ENCODE measurements at regions not wholly inside any gene's neighbourhood (a gene's known extent, or its start where the extent isn't known, plus 50 kb on each side); places are given as distances from the start of the nearest gene placed in this dataset.
"Not testable (repeated sequence)": the region's sequence is repeated elsewhere in the genome, so short reads cannot be mapped to it uniquely, and the experiment has no call there.

DNA sequence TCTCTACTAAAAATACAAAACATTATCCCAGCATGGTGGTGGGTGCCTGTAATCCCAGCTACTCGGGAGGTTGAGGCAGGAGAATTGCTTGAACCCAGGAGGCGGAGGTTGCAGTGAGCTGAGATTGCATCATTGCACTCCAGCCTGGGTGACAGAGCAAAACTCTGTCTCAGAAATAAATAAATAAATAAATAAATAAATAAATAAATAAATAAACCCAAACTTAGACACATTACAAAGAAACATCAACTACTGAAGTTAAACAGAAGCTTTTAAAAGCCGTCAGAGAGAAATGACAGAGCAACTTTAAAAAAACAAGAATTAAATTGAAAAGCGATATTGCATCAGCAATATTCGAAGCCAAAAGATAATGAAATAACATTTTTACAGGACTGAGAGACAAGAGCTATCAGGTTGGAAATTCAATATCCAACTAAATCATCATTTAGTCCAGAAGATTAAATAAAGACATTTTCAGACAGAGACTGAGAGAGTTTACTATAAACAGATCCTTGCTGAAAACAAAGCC is 115.1 kb upstream of the FUNDC1 start:
- TF ChIP-seq, protein P1, sequence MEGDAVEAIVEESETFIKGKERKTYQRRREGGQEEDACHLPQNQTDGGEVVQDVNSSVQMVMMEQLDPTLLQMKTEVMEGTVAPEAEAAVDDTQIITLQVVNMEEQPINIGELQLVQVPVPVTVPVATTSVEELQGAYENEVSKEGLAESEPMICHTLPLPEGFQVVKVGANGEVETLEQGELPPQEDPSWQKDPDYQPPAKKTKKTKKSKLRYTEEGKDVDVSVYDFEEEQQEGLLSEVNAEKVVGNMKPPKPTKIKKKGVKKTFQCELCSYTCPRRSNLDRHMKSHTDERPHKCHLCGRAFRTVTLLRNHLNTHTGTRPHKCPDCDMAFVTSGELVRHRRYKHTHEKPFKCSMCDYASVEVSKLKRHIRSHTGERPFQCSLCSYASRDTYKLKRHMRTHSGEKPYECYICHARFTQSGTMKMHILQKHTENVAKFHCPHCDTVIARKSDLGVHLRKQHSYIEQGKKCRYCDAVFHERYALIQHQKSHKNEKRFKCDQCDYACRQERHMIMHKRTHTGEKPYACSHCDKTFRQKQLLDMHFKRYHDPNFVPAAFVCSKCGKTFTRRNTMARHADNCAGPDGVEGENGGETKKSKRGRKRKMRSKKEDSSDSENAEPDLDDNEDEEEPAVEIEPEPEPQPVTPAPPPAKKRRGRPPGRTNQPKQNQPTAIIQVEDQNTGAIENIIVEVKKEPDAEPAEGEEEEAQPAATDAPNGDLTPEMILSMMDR (IDR thresholded peaks at IDR 0.05; ENCODE audit: poor library complexity), result not testable (repeated sequence)
- TF ChIP-seq EZH2 (IDR thresholded peaks at IDR 0.05; ENCODE audit: borderline replicate concordance); EZH2phosphoT487 (IDR thresholded peaks at IDR 0.05; ENCODE audit: low read depth, severe bottlenecking, unreplicated experiment): not testable (repeated sequence)

All from hepatocyte (in vitro differentiated cells).